22Rv1 (cell line): ENCODE measurements at regions not wholly inside any gene's neighbourhood (a gene's known extent, or its start where the extent isn't known, plus 50 kb on each side); places are given as distances from the start of the nearest gene placed in this dataset.

Source experiments
- CTCF ChIP-seq: fragments of 450-650 bp; IDR thresholded peaks from 2 replicates; pipeline ENCODE4 v1.5.1; 2017; ENCODE audit warnings: mild to moderate bottlenecking
- ZFX ChIP-seq: fragments of 450-650 bp; IDR thresholded peaks from 2 replicates; pipeline ENCODE4 v1.6.1; 2017; ENCODE audit warnings: antibody characterized with exemption, borderline replicate concordance

GRCh38 chr17:54744750-54745149 is 155.9 kb upstream of the TOM1L1 start:
- TF ChIP-seq CTCF: no peak
- TF ChIP-seq ZFX: no peak
